Muscle of leg (tissue), 3 donors: ENCODE measurements at regions not wholly inside any gene's neighbourhood (a gene's known extent, or its start where the extent isn't known, plus 50 kb on each side); places are given as distances from the start of the nearest gene placed in this dataset.
"Not testable (repeated sequence)": the region's sequence is repeated elsewhere in the genome, so short reads cannot be mapped to it uniquely, and the experiment has no call there.

Source experiments
- DNase-seq: peaks from one replicate; pipeline ENCODE4 v3.0.0; 2013
- H3K27ac ChIP-seq: one replicate; pipeline ENCODE4 v1.5.1; 2013; ENCODE audit warnings: mild to moderate bottlenecking, low read length, control low read depth
- H3K27me3 ChIP-seq: one replicate; pipeline ENCODE4 v1.6.1; 2013; ENCODE audit warnings: low read length; ENCODE audit not compliant: control insufficient read depth, insufficient read depth
- H3K36me3 ChIP-seq: one replicate; pipeline ENCODE4 v1.6.1; 2013; ENCODE audit warnings: low read length; ENCODE audit not compliant: control insufficient read depth, insufficient read depth
- H3K4me1 ChIP-seq: one replicate; pipeline ENCODE4 v1.6.1; 2013; ENCODE audit warnings: low read length; ENCODE audit not compliant: control insufficient read depth, insufficient read depth
- H3K4me3 ChIP-seq: one replicate; pipeline ENCODE4 v1.5.1; 2013; ENCODE audit warnings: low read length, control low read depth
- H3K9me3 ChIP-seq: replicated peaks from 2 replicates; pipeline ENCODE4 v1.6.1; 2013; ENCODE audit warnings: low read depth, low read length; ENCODE audit not compliant: control insufficient read depth
- WGBS: methylation state at CpG from one replicate; pipeline ENCODE4 v1.1.5; 2013; ENCODE audit warnings: missing lambda C conversion rate; ENCODE audit not compliant: insufficient coverage; 5-methylcytosine and 5-hydroxymethylcytosine counted together

- Histone ChIP-seq H3K4me1 (no peaks in the 10 kb centered on the region), H3K27ac (no peak overlapping the region), H3K36me3 (no peaks in the 10 kb centered on the region), H3K27me3 (no peaks in the 10 kb centered on the region), H3K4me3 (no peak overlapping the region), H3K9me3 (peaks cover 3% of the 10 kb centered on the region)
- DNase-seq, result no peak
- WGBS, result no CpG with 5 or more reads among the region's 2 CpGs
These were observed 338.3 kb upstream of the KLF4 start for GRCh38 chr9:107827884-107828283.

- Histone ChIP-seq H3K4me3 (no peak overlapping the region), H3K9me3 (peaks cover 3% of the 10 kb centered on the region), H3K4me1 (no peaks in the 10 kb centered on the region), H3K36me3 (no peaks in the 10 kb centered on the region), H3K27ac (no peak overlapping the region), H3K27me3 (no peaks in the 10 kb centered on the region)
- WGBS, result 78% methylated on average over 2 of the region's 2 CpGs
- no peak for DNase-seq
These were observed 337.7 kb upstream of the KLF4 start for GRCh38 chr9:107827304-107827703.

DNA sequence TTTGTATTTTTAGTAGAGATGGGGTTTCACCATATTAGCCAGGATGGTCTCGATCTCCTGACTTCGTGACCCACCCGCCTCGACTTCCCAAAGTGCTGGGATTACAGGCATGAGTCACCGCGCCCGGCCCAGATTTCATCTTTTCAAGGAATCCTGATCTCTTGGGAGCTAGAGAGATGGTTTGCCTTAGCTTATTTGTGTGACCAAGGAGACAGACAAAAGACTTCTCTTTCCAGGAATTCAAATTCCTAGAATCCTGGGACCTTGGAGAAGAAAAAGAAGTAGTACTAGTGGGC, 337.1 kb upstream of the KLF4 start:
- H3K27ac ChIP-seq, H3K4me3 ChIP-seq, H3K9me3 ChIP-seq, H3K4me1 ChIP-seq, DNase-seq, H3K36me3 ChIP-seq, H3K27me3 ChIP-seq: not testable (repeated sequence)
- no CpG with 5 or more reads among the region's 7 CpGs for WGBS

GRCh38 chr9:107824556-107824955, 335.0 kb upstream of the KLF4 start:
- DNase-seq, result no peak
- WGBS, result no CpG with 5 or more reads among the region's 2 CpGs
- Histone ChIP-seq H3K9me3 (peaks cover 3% of the 10 kb centered on the region), H3K27ac (no peak overlapping the region), H3K4me3 (no peak overlapping the region), H3K27me3 (no peaks in the 10 kb centered on the region), H3K36me3 (no peaks in the 10 kb centered on the region), H3K4me1 (no peaks in the 10 kb centered on the region)

- WGBS, result 55% methylated on average over 8 of the region's 14 CpGs
- DNase-seq, result peak; percentile 14
- Histone ChIP-seq H3K27ac (no peak overlapping the region), H3K9me3 (no peaks in the 10 kb centered on the region), H3K4me3 (no peak overlapping the region), H3K36me3 (no peaks in the 10 kb centered on the region), H3K4me1 (no peaks in the 10 kb centered on the region), H3K27me3 (no peaks in the 10 kb centered on the region)
These were observed 330.4 kb upstream of the KLF4 start for GRCh38 chr9:107819772-107820565.

DNA sequence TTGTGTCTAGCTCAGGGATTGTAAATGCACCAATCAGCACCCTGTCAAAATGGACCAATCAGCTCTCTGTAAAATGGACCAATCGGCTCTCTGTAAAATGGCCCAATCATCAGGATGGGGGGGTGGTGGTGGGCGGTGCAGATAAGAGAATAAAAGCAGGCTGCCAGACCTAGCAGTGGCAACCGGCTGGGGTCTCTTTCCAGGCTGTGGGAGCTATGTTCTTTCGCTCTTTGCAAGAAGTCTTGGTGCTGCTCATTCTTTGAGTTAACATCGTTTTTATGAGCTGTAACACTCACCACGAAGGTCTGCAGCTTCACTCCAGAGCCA, 328.9 kb upstream of the KLF4 start:
- H3K27me3 ChIP-seq, H3K9me3 ChIP-seq, H3K4me1 ChIP-seq, H3K27ac ChIP-seq, H3K36me3 ChIP-seq, DNase-seq, H3K4me3 ChIP-seq: not testable (repeated sequence)
- WGBS, result 95% methylated on average over 6 of the region's 6 CpGs

GRCh38 chr9:107817595-107818502, 328.3 kb upstream of the KLF4 start:
- H3K36me3 ChIP-seq, DNase-seq, H3K4me3 ChIP-seq, H3K27ac ChIP-seq, H3K9me3 ChIP-seq, H3K27me3 ChIP-seq, H3K4me1 ChIP-seq: not testable (repeated sequence)
- 95% methylated on average over 29 of the region's 55 CpGs for WGBS

DNA sequence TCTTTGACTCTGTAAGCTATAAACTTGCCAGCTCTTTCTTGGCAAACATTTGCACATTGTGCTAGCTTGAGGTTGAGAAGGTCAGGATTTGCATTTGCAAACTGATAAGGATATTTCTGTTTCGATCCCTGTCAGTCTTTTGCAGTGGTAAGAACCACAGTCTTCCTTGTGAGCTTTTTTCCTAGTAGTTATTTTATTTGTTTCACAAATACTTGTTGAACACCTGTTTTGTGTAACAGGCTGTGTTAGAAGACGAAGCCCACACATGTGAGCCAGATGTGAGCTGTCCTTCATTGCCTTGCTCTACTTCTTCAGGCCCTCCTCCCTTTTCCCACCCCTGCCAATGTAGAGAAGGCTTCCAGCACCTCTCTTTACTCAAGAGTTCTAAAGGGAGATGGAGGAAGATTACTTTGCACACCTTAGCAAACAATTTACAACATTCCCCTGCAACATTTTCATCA, 327.0 kb upstream of the KLF4 start:
- no peaks in the 10 kb centered on the region for H3K27me3 ChIP-seq

GRCh38 chr9:107815782-107816560, 326.4 kb upstream of the KLF4 start:
- WGBS, result 27% methylated on average over 1 of the region's 6 CpGs
- DNase-seq, result no peak

More for the DNA sequence above, 327.0 kb upstream of the KLF4 start:
- Histone ChIP-seq H3K4me1 (no peaks in the 10 kb centered on the region), H3K36me3 (no peaks in the 10 kb centered on the region), H3K27ac (no peak overlapping the region), H3K9me3 (no peaks in the 10 kb centered on the region), H3K4me3 (no peak overlapping the region)
- no peak for DNase-seq
- WGBS, result no CpG with 5 or more reads among the region's 2 CpGs

DNA sequence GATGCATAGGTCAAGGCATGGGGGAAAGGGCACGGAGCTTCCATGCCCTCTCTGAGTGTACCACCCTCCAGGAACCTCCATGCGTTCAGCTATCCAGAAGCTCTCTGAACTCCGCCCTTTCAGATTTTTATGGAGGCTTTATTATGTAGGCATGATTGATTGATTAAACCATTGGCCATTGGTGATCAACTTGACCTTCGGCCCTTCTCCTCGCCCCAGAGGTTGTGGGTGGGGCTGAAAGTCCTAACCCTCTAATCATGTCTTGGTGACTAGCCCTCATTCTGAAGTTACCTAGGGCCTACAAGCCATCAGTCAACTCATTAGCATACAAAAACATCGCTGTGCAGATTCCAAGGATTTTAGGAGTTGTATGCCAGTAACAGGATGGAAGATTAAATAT, 323.7 kb upstream of the KLF4 start:
- H3K9me3 ChIP-seq, result no peaks in the 10 kb centered on the region
- no peak for DNase-seq
- H3K27ac ChIP-seq, result no peak overlapping the region
- no peaks in the 10 kb centered on the region for H3K36me3 ChIP-seq
- no peaks in the 10 kb centered on the region for H3K27me3 ChIP-seq
- no peaks in the 10 kb centered on the region for H3K4me1 ChIP-seq
- H3K4me3 ChIP-seq, result no peak overlapping the region
- no CpG with 5 or more reads among the region's 6 CpGs for WGBS

More at GRCh38 chr9:107815782-107816560, 326.4 kb upstream of the KLF4 start:
- Histone ChIP-seq H3K4me3 (no peak overlapping the region), H3K4me1 (no peaks in the 10 kb centered on the region), H3K9me3 (no peaks in the 10 kb centered on the region), H3K27me3 (no peaks in the 10 kb centered on the region), H3K36me3 (no peaks in the 10 kb centered on the region), H3K27ac (no peak overlapping the region)
